Liver (tissue), 7 donors: ENCODE measurements at regions not wholly inside any gene's neighbourhood (a gene's known extent, or its start where the extent isn't known, plus 50 kb on each side); places are given as distances from the start of the nearest gene placed in this dataset.

Experiments used
- DNase-seq: peaks from one replicate; pipeline ENCODE4 v3.0.0-alpha.2; 2017; ENCODE audit warnings: low spot score
- H3K27ac ChIP-seq, 2 donors: one replicate each; pipeline ENCODE4 v1.7.0; 2013; ENCODE audit warnings: inconsistent platforms in 2 of 2, low read length in 2 of 2, control low read depth in 1 of 2, low read depth in 1 of 2, mild to moderate bottlenecking in 1 of 2
- H3K27me3 ChIP-seq, 4 donors: one replicate each; pipeline versions ENCODE4 v1.6.1 to v1.7.0; 2013; ENCODE audit warnings: low read length in 3 of 4, inconsistent platforms in 1 of 4, mild to moderate bottlenecking in 1 of 4, moderate library complexity in 1 of 4; ENCODE audit not compliant: control insufficient read depth in 4 of 4, insufficient read depth in 4 of 4
- H3K36me3 ChIP-seq, 4 donors: one replicate each; pipeline versions ENCODE4 v1.6.1 to v1.7.0; 2013; ENCODE audit warnings: low read length in 3 of 4, mild to moderate bottlenecking in 3 of 4, low read depth in 1 of 4, moderate library complexity in 1 of 4; ENCODE audit not compliant: control insufficient read depth in 4 of 4, insufficient read depth in 3 of 4
- H3K4me1 ChIP-seq, 4 donors: one replicate each; pipeline versions ENCODE4 v1.6.1 to v1.7.0; 2013; ENCODE audit warnings: low read length in 3 of 4, mild to moderate bottlenecking in 3 of 4, moderate library complexity in 1 of 4; ENCODE audit not compliant: control insufficient read depth in 4 of 4, insufficient read depth in 4 of 4
- H3K4me3 ChIP-seq, 3 donors: one replicate each; pipeline versions ENCODE4 v1.6.1 to v1.7.0; 2013; ENCODE audit warnings: low read length in 3 of 3, control low read depth in 1 of 3, low read depth in 1 of 3, mild to moderate bottlenecking in 1 of 3
- H3K9ac ChIP-seq, 2 donors: one replicate each; pipeline ENCODE4 v1.7.0; 2013; ENCODE audit warnings: low read length in 2 of 2, mild to moderate bottlenecking in 2 of 2, moderate library complexity in 2 of 2, control low read depth in 1 of 2, low read depth in 1 of 2
- H3K9me3 ChIP-seq, 4 donors: one replicate each; pipeline versions ENCODE4 v1.6.1 to v1.7.0; 2013; ENCODE audit warnings: low read length in 3 of 4; ENCODE audit not compliant: control insufficient read depth in 4 of 4
- EGR1 ChIP-seq, 2 donors: IDR thresholded peaks; 2 replicates each; pipeline ENCODE4 v1.6.1; 2016 to 2018; ENCODE audit warnings: antibody characterized with exemption in 2 of 2, low read depth in 2 of 2
- FOXA1 ChIP-seq: IDR thresholded peaks from 2 replicates; pipeline ENCODE4 v1.6.1; 2016; ENCODE audit warnings: antibody characterized with exemption
- FOXA2 ChIP-seq: IDR thresholded peaks from 2 replicates; pipeline ENCODE4 v1.6.1; 2016; ENCODE audit warnings: antibody characterized with exemption
- HNF4A ChIP-seq, 2 donors: conservative IDR thresholded peaks; 2 replicates each; pipeline ENCODE4 v1.6.1; 2016; ENCODE audit warnings: antibody characterized with exemption in 2 of 2, mild to moderate bottlenecking in 2 of 2
- HNF4G ChIP-seq: IDR thresholded peaks from 2 replicates; pipeline ENCODE4 v1.6.1; 2016; ENCODE audit warnings: antibody characterized with exemption
- JUND ChIP-seq, 2 donors: IDR thresholded peaks; 2 replicates each; pipeline ENCODE4 v1.6.1; 2016; ENCODE audit warnings: antibody characterized with exemption in 2 of 2
- NR2F2 ChIP-seq: IDR thresholded peaks from 2 replicates; pipeline ENCODE4 v1.6.1; 2016; ENCODE audit warnings: antibody characterized with exemption
- RAD21 ChIP-seq, 2 donors: IDR thresholded peaks; 2 replicates each; pipeline ENCODE4 v1.6.1; 2016; ENCODE audit warnings: antibody characterized with exemption in 2 of 2, mild to moderate bottlenecking in 2 of 2
- RXRA ChIP-seq, 2 donors: IDR thresholded peaks; 2 replicates each; pipeline ENCODE4 v1.6.1; 2017 to 2018; ENCODE audit warnings: antibody characterized with exemption in 2 of 2, mild to moderate bottlenecking in 1 of 2
- SP1 ChIP-seq: IDR thresholded peaks from 2 replicates; pipeline ENCODE4 v1.6.1; 2018; ENCODE audit warnings: antibody characterized with exemption, mild to moderate bottlenecking
- TAF1 ChIP-seq: conservative IDR thresholded peaks from 2 replicates; pipeline ENCODE4 v1.6.1; 2016; ENCODE audit warnings: antibody characterized with exemption, mild to moderate bottlenecking
- YY1 ChIP-seq: IDR thresholded peaks from 2 replicates; pipeline ENCODE4 v1.6.1; 2016; ENCODE audit warnings: antibody characterized with exemption, mild to moderate bottlenecking
- WGBS: extraction: QIAGEN DNeasy Blood & Tissue Kit; methylation state at CpG from one replicate; pipeline ENCODE4 v1.1.7; 2013; 5-methylcytosine and 5-hydroxymethylcytosine counted together
- TF ChIP-seq, protein P1 (sequence below): IDR thresholded peaks from 2 replicates; pipeline ENCODE4 v1.6.1; 2016; ENCODE audit warnings: antibody characterized with exemption
- TF ChIP-seq, protein P2 (sequence below): IDR thresholded peaks from 2 replicates; pipeline ENCODE4 v1.6.1; 2016; ENCODE audit warnings: antibody characterized with exemption
- TF ChIP-seq, protein P3 (sequence below): IDR thresholded peaks from 2 replicates; pipeline ENCODE4 v1.6.1; 2016; ENCODE audit warnings: antibody characterized with exemption, mild to moderate bottlenecking
- donor health status: healthy.
- donor health status: healthy.
- donor health status: healthy.
- donor health status: healthy.

DNA sequence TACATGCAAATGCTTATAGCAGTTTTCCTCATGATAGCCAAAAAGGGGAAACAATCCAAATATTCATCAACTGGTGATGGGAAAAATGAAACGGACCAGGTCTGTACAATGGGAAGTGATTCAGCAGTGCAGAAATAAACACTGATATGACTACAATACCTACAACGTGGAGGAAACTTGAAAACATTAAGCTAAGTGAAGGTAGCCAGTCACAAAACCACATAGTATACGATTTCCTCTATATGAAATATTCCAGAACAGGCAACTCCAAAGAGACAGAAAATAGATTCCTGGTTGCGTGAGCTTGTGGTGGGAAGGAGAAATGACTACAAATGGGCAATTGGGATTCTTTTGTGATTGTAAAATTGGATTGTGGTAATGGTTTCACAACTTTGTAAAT lies 263.1 kb upstream of the PITRM1 start:
- H3K4me1 ChIP-seq, result no peaks in the 10 kb centered on the region
- 64% methylated on average over 4 of the region's 4 CpGs for WGBS
- no peak overlapping the region for H3K4me3 ChIP-seq
- peaks cover 0 to 7% (median 3%) of the 10 kb centered on the region in 4 donors for H3K9me3 ChIP-seq
- H3K27ac ChIP-seq, result no peak overlapping the region
- H3K27me3 ChIP-seq, result no peaks in the 10 kb centered on the region
- TF ChIP-seq FOXA1 (no peak), TAF1 (no peak)
- DNase-seq, result no peak
- no peaks in the 10 kb centered on the region for H3K36me3 ChIP-seq
- H3K9ac ChIP-seq, result no peak overlapping the region

DNA sequence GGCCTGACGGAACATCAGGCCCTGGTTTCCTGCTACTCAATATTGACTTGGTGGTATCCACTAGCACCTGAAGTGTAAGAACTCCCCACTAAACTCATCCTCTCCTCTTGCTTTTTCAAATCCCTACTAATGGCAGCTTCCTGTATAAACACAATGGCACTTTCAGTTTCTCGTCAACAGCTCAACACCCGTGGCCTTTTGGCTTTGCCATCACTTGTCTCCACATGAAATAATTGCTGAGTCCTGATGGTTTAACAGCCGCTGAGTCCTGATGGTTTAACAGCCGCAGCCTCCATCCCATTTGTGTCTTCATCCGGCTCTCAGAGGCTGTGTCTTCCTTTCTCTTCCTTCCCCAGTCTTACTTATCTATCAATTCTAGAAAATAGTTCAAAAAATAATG lies 261.4 kb upstream of the PITRM1 start:
- H3K27ac ChIP-seq, result peak overlapping the region; percentile 23 to 33

DNA sequence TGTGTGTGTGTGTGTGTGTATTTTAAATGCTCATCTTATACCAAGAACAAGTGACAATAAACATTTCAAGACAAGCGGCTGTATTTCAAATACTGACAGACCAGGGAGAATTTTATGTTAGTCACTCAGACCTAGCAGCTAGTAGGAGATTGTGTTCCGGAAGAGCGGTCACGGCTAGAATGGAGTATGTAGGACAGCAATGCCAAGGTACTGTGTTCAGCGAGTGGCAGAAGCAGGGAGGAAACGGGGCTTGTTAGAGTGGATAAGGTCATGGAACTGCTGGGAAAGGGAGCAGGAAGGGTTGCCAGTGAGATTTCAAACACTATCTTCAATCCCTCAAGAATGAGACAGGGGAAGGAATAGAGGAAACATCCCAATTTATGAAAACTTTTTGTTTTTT lies 260.5 kb upstream of the PITRM1 start:
- no peak for DNase-seq
- H3K27ac ChIP-seq, result peak overlapping the region in 1 of 2 donors; percentile 23
- H3K9me3 ChIP-seq, result peaks cover 0 to 3% (median 0%) of the 10 kb centered on the region in 4 donors
- WGBS, result 84% methylated on average over 6 of the region's 6 CpGs
- TF ChIP-seq HNF4G (no peak), NR2F2 (peak; percentile 75)
- TF ChIP-seq, protein P1, sequence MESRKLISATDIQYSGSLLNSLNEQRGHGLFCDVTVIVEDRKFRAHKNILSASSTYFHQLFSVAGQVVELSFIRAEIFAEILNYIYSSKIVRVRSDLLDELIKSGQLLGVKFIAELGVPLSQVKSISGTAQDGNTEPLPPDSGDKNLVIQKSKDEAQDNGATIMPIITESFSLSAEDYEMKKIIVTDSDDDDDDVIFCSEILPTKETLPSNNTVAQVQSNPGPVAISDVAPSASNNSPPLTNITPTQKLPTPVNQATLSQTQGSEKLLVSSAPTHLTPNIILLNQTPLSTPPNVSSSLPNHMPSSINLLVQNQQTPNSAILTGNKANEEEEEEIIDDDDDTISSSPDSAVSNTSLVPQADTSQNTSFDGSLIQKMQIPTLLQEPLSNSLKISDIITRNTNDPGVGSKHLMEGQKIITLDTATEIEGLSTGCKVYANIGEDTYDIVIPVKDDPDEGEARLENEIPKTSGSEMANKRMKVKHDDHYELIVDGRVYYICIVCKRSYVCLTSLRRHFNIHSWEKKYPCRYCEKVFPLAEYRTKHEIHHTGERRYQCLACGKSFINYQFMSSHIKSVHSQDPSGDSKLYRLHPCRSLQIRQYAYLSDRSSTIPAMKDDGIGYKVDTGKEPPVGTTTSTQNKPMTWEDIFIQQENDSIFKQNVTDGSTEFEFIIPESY, result no peak
- H3K4me3 ChIP-seq, result no peak overlapping the region
- H3K27me3 ChIP-seq, result no peaks in the 10 kb centered on the region
- H3K36me3 ChIP-seq, result no peaks in the 10 kb centered on the region
- H3K4me1 ChIP-seq, result no peaks in the 10 kb centered on the region
- H3K9ac ChIP-seq, result no peak overlapping the region

More for the DNA sequence above, 261.4 kb upstream of the PITRM1 start:
- TF ChIP-seq, protein P1, result no peak
- TF ChIP-seq NR2F2, result no peak
- no peak overlapping the region for H3K9ac ChIP-seq
- H3K27me3 ChIP-seq, result no peaks in the 10 kb centered on the region
- H3K4me3 ChIP-seq, result no peak overlapping the region
- no peaks in the 10 kb centered on the region for H3K4me1 ChIP-seq
- no peaks in the 10 kb centered on the region for H3K36me3 ChIP-seq
- H3K9me3 ChIP-seq, result peaks cover 0 to 3% (median under 1%) of the 10 kb centered on the region in 4 donors
- 75% methylated on average over 6 of the region's 6 CpGs for WGBS
- DNase-seq, result no peak

DNA sequence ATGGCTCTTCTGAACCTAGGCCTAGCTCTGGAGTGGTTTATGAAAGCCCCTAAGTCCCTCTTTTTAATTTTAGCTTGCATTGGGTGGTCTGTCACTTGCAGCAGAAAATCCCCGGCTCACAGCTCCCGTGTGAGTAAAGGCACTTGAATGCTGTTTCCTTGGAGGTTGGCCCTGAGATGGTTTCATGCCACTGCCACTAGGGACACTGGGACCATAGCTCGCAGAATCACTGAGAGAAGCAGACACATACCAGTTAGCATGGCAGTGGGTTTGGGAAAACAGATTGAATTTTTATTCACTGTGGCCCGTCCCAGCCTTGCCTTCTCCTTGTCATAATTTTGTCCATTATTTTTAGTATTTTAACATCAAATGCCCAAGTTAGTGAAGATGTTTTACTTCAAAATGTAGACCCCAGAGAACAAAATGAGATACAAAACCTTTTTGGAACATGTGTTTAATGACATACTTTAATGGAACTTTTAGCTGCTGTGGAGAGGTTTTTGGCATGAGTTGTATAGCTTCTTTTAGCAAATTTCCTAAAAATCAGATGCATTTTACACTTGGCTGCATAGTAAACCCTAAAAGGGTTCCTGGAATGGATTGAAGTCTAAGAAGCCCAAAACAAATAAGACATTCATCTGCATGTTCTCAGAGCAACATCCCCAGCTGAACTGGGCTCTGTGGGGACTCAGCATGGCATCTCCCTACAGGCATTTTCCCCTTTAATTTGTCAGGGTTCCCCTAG lies 259.7 kb upstream of the PITRM1 start:
- H3K4me1 ChIP-seq, result no peaks in the 10 kb centered on the region
- H3K27me3 ChIP-seq, result no peaks in the 10 kb centered on the region
- no peaks in the 10 kb centered on the region for H3K36me3 ChIP-seq
- H3K9ac ChIP-seq, result no peak overlapping the region
- H3K4me3 ChIP-seq, result no peak overlapping the region
- no peaks in the 10 kb centered on the region for H3K9me3 ChIP-seq
- DNase-seq, result no peak
- no peak overlapping the region for H3K27ac ChIP-seq
- 93% methylated on average over 4 of the region's 4 CpGs for WGBS
- TF ChIP-seq RAD21 (IDR thresholded peaks at IDR 0.05) (no peak), FOXA2 (no peak), JUND (IDR thresholded peaks at IDR 0.05) (no peak), HNF4G (no peak), EGR1 (IDR thresholded peaks at IDR 0.05; ENCODE audit: low read depth in 2 of 2) (no peak), YY1 (no peak), TAF1 (no peak), FOXA1 (no peak), HNF4A (conservative IDR thresholded peaks at IDR 0.05) (no peak), SP1 (no peak), RXRA (IDR thresholded peaks at IDR 0.05) (no peak)
- TF ChIP-seq, protein P2, sequence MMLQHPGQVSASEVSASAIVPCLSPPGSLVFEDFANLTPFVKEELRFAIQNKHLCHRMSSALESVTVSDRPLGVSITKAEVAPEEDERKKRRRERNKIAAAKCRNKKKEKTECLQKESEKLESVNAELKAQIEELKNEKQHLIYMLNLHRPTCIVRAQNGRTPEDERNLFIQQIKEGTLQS, result no peak
- TF ChIP-seq, protein P3, sequence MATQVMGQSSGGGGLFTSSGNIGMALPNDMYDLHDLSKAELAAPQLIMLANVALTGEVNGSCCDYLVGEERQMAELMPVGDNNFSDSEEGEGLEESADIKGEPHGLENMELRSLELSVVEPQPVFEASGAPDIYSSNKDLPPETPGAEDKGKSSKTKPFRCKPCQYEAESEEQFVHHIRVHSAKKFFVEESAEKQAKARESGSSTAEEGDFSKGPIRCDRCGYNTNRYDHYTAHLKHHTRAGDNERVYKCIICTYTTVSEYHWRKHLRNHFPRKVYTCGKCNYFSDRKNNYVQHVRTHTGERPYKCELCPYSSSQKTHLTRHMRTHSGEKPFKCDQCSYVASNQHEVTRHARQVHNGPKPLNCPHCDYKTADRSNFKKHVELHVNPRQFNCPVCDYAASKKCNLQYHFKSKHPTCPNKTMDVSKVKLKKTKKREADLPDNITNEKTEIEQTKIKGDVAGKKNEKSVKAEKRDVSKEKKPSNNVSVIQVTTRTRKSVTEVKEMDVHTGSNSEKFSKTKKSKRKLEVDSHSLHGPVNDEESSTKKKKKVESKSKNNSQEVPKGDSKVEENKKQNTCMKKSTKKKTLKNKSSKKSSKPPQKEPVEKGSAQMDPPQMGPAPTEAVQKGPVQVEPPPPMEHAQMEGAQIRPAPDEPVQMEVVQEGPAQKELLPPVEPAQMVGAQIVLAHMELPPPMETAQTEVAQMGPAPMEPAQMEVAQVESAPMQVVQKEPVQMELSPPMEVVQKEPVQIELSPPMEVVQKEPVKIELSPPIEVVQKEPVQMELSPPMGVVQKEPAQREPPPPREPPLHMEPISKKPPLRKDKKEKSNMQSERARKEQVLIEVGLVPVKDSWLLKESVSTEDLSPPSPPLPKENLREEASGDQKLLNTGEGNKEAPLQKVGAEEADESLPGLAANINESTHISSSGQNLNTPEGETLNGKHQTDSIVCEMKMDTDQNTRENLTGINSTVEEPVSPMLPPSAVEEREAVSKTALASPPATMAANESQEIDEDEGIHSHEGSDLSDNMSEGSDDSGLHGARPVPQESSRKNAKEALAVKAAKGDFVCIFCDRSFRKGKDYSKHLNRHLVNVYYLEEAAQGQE, result no peak
